Neuronal stem cell (in vitro differentiated cells): ENCODE measurements at regions not wholly inside any gene's neighbourhood (a gene's known extent, or its start where the extent isn't known, plus 50 kb on each side); places are given as distances from the start of the nearest gene placed in this dataset.

Experiments
- DNase-seq: peaks from one replicate; pipeline ENCODE4 v3.0.0-alpha.2; 2013; ENCODE audit warnings: low spot score
- H2AFZ ChIP-seq: one replicate; pipeline ENCODE4 v1.6.1; 2013; ENCODE audit warnings: mild to moderate bottlenecking, low read length, inconsistent platforms
- H2AK5ac ChIP-seq: 2 replicates; pipeline ENCODE4 v1.6.1; 2013; ENCODE audit warnings: low read depth, mild to moderate bottlenecking, inconsistent platforms, low read length, moderate library complexity, mixed read lengths
- H2BK120ac ChIP-seq: 2 replicates; pipeline ENCODE4 v1.6.1; 2013; ENCODE audit warnings: low read depth, mild to moderate bottlenecking, inconsistent platforms, low read length, moderate library complexity, mixed read lengths
- H2BK12ac ChIP-seq: one replicate; pipeline ENCODE4 v1.6.1; 2013; ENCODE audit warnings: low read length, inconsistent platforms
- H2BK15ac ChIP-seq: 2 replicates; pipeline ENCODE4 v1.6.1; 2013; ENCODE audit warnings: mild to moderate bottlenecking, low read length, inconsistent platforms, mixed read lengths
- H2BK5ac ChIP-seq: one replicate; pipeline ENCODE4 v1.6.1; 2013; ENCODE audit warnings: inconsistent platforms, mild to moderate bottlenecking, low read length, moderate library complexity
- H3K14ac ChIP-seq: one replicate; pipeline ENCODE4 v1.6.1; 2013; ENCODE audit warnings: low read length, inconsistent platforms
- H3K18ac ChIP-seq: 2 replicates; pipeline ENCODE4 v1.6.1; 2013; ENCODE audit warnings: low read length, inconsistent platforms
- H3K23ac ChIP-seq: 2 replicates; pipeline ENCODE4 v1.6.1; 2013; ENCODE audit warnings: low read depth, mild to moderate bottlenecking, mixed read lengths, low read length, inconsistent platforms; ENCODE audit not compliant: poor library complexity
- H3K27ac ChIP-seq: replicated peaks from 3 replicates; pipeline ENCODE4 v1.5.1; 2013; ENCODE audit warnings: low read length, inconsistent platforms
- H3K27me3 ChIP-seq, 3 experiments: 2 replicates each; pipeline ENCODE4 v1.6.1; 2013; ENCODE audit warnings: low read length in 3 of 3, mild to moderate bottlenecking in 2 of 3, inconsistent platforms in 1 of 3, low read depth in 1 of 3, mixed read lengths in 1 of 3, moderate library complexity in 1 of 3; ENCODE audit not compliant: control insufficient read depth in 3 of 3, insufficient read depth in 3 of 3
- H3K36me3 ChIP-seq, 2 donors: replicated peaks in 1 of 2; 2 replicates each; pipeline ENCODE4 v1.6.1; 2013; ENCODE audit warnings: low read length in 2 of 2; ENCODE audit not compliant: control insufficient read depth in 2 of 2, insufficient read depth in 2 of 2
- H3K4ac ChIP-seq: 2 replicates; pipeline ENCODE4 v1.6.1; 2013; ENCODE audit warnings: inconsistent platforms, mild to moderate bottlenecking, low read length, moderate library complexity
- H3K4me1 ChIP-seq, 2 donors: 1 replicate in 1 of 2; 2 replicates in 1 of 2; pipeline ENCODE4 v1.6.1; 2013; ENCODE audit warnings: low read length in 2 of 2, low read depth in 1 of 2; ENCODE audit not compliant: control insufficient read depth in 2 of 2, insufficient read depth in 1 of 2
- H3K4me2 ChIP-seq: one replicate; pipeline ENCODE4 v1.6.1; 2013; ENCODE audit warnings: mild to moderate bottlenecking, low read length, inconsistent platforms; ENCODE audit not compliant: insufficient read depth, poor library complexity, severe bottlenecking
- H3K4me3 ChIP-seq, 2 donors: 2 replicates each; pipeline ENCODE4 v1.5.1; 2013; ENCODE audit warnings: low read length in 2 of 2, mild to moderate bottlenecking in 2 of 2, inconsistent platforms in 1 of 2, moderate library complexity in 1 of 2
- H3K79me1 ChIP-seq: one replicate; pipeline ENCODE4 v1.6.1; 2013; ENCODE audit warnings: low read depth, mild to moderate bottlenecking, inconsistent platforms, low read length, moderate library complexity
- H3K9ac ChIP-seq: one replicate; pipeline ENCODE4 v1.6.1; 2013; ENCODE audit warnings: mild to moderate bottlenecking, low read depth, low read length, inconsistent platforms; ENCODE audit not compliant: poor library complexity
- H3K9me3 ChIP-seq, 2 donors: replicated peaks in 1 of 2; 2 replicates each; pipeline versions ENCODE3 to v1.6.1; 2013; ENCODE audit warnings: low read length in 2 of 2, mild to moderate bottlenecking in 2 of 2, inconsistent platforms in 1 of 2, low read depth in 1 of 2, mixed read lengths in 1 of 2, moderate library complexity in 1 of 2; ENCODE audit not compliant: control insufficient read depth in 2 of 2, insufficient read depth in 1 of 2
- H4K8ac ChIP-seq: one replicate; pipeline ENCODE4 v1.6.1; 2013; ENCODE audit warnings: low read depth, mild to moderate bottlenecking, inconsistent platforms, low read length, moderate library complexity
- H4K91ac ChIP-seq: one replicate; pipeline ENCODE4 v1.6.1; 2013; ENCODE audit warnings: low read length, low read depth, mild to moderate bottlenecking, inconsistent platforms; ENCODE audit not compliant: poor library complexity
- WGBS, 2 donors: extraction: QIAGEN DNeasy Blood & Tissue Kit; methylation state at CpG; one replicate each; pipeline ENCODE4 v1.1.7; 2013; ENCODE audit warnings: missing lambda C conversion rate in 2 of 2, mixed read lengths in 1 of 2; ENCODE audit not compliant: insufficient read length in 2 of 2, insufficient replicate concordance in 1 of 2; ENCODE audit errors: extremely low coverage in 2 of 2; 5-methylcytosine and 5-hydroxymethylcytosine counted together

GRCh38 chr5:104538734-104539133 is 976.1 kb upstream of the NUDT12 start:
- no CpG with 5 or more reads among the region's 6 CpGs for WGBS, 2 donors
- no peak overlapping the region for H2BK15ac ChIP-seq

DNA sequence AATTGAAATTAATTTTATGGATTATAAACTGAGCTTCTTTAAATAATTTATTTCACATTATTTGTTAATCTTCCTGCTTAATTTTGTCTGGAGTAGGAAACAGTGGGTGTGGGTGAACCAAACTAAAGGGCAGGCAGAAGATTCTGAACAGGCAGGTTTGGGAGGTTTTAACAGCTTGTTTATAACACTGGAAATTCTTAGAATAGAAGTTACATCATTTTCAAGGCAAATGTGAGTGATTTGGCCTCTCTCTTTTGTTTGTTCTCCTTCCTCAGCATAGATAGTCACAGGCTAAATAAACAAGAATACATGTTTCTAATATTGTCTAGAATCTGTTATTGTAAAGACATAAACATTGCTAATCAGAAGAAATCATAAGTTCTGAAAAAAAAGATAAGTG is 970.9 kb upstream of the NUDT12 start:
- H3K27ac ChIP-seq: no peak overlapping the region
- H3K4me1 ChIP-seq: no peaks in the 10 kb centered on the region
- no peak overlapping the region for H3K18ac ChIP-seq
- no peak overlapping the region for H3K23ac ChIP-seq
- H4K91ac ChIP-seq: no peak overlapping the region
- H3K4ac ChIP-seq: no peak overlapping the region
- DNase-seq: no peak
- H3K9ac ChIP-seq: no peak overlapping the region
- H3K4me3 ChIP-seq: no peak overlapping the region
- H3K4me2 ChIP-seq: no peak overlapping the region
- H4K8ac ChIP-seq: no peak overlapping the region
- H2BK12ac ChIP-seq: no peak overlapping the region
- no peaks in the 10 kb centered on the region for H3K27me3 ChIP-seq
- H3K9me3 ChIP-seq: no peaks in the 10 kb centered on the region
- H2AFZ ChIP-seq: no peak overlapping the region
- H2BK15ac ChIP-seq: no peak overlapping the region
- H2AK5ac ChIP-seq: no peak overlapping the region
- no peaks in the 10 kb centered on the region for H3K79me1 ChIP-seq
- no peak overlapping the region for H2BK5ac ChIP-seq
- H3K14ac ChIP-seq: no peak overlapping the region
- no peaks in the 10 kb centered on the region for H3K36me3 ChIP-seq
- H2BK120ac ChIP-seq: no peak overlapping the region

More at GRCh38 chr5:104538734-104539133, 976.1 kb upstream of the NUDT12 start:
- no peak overlapping the region for H2BK12ac ChIP-seq
- no peak overlapping the region for H3K23ac ChIP-seq
- no peak for DNase-seq
- no peak overlapping the region for H3K18ac ChIP-seq
- H3K9me3 ChIP-seq: no peaks in the 10 kb centered on the region
- H3K27ac ChIP-seq: no peak overlapping the region
- H3K27me3 ChIP-seq: no peaks in the 10 kb centered on the region
- no peak overlapping the region for H3K9ac ChIP-seq
- H3K36me3 ChIP-seq: no peaks in the 10 kb centered on the region
- H3K14ac ChIP-seq: no peak overlapping the region
- no peak overlapping the region for H4K8ac ChIP-seq
- no peaks in the 10 kb centered on the region for H3K4me1 ChIP-seq
- no peak overlapping the region for H2BK5ac ChIP-seq
- no peak overlapping the region for H3K4me3 ChIP-seq
- H3K79me1 ChIP-seq: no peaks in the 10 kb centered on the region
- no peak overlapping the region for H3K4ac ChIP-seq
- H4K91ac ChIP-seq: no peak overlapping the region
- H2AFZ ChIP-seq: no peak overlapping the region
- H3K4me2 ChIP-seq: no peak overlapping the region
- H2AK5ac ChIP-seq: no peak overlapping the region
- no peak overlapping the region for H2BK120ac ChIP-seq

DNA sequence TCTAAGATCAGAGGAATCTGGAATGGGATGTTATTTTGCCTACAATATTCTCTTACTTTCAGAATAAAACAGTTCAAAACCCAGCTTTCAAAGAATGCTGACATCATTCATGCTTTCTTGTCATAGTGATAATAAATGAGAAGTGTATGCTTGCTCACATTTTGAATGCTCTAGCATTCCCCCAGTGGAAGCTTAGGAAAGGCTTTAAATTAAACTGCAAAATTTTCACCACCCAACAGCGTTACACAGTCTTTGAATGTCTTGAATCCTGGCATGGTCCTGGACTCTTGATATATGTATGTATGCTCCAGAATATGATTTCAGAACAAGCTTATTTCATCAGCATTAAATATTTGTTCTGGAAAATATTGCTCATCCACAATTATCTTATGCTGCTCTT is 964.3 kb upstream of the NUDT12 start:
- no peak overlapping the region for H3K4me3 ChIP-seq
- no peak overlapping the region for H2AK5ac ChIP-seq
- H2BK12ac ChIP-seq: no peak overlapping the region
- no CpG with 5 or more reads among the region's 1 CpG for WGBS, 2 donors
- H3K27me3 ChIP-seq: no peaks in the 10 kb centered on the region
- no peaks in the 10 kb centered on the region for H3K79me1 ChIP-seq
- no peaks in the 10 kb centered on the region for H3K36me3 ChIP-seq
- no peak overlapping the region for H3K27ac ChIP-seq
- H3K4ac ChIP-seq: no peak overlapping the region
- H3K9me3 ChIP-seq: no peaks in the 10 kb centered on the region
- H3K4me2 ChIP-seq: no peak overlapping the region
- no peak overlapping the region for H3K23ac ChIP-seq
- H3K18ac ChIP-seq: no peak overlapping the region
- no peak overlapping the region for H3K14ac ChIP-seq
- no peak overlapping the region for H2BK15ac ChIP-seq
- H4K8ac ChIP-seq: no peak overlapping the region
- no peaks in the 10 kb centered on the region for H3K4me1 ChIP-seq
- no peak overlapping the region for H4K91ac ChIP-seq
- no peak overlapping the region for H2AFZ ChIP-seq
- H2BK120ac ChIP-seq: no peak overlapping the region
- no peak overlapping the region for H2BK5ac ChIP-seq
- DNase-seq: no peak
- no peak overlapping the region for H3K9ac ChIP-seq

GRCh38 chr5:104513640-104514072 is 951.1 kb upstream of the NUDT12 start:
- no peaks in the 10 kb centered on the region for H3K36me3 ChIP-seq
- H4K8ac ChIP-seq: no peak overlapping the region
- no peaks in the 10 kb centered on the region for H3K4me1 ChIP-seq
- no peak overlapping the region for H2AFZ ChIP-seq
- H3K4me2 ChIP-seq: no peak overlapping the region
- no peak overlapping the region for H3K9ac ChIP-seq
- H3K18ac ChIP-seq: no peak overlapping the region
- no peak overlapping the region for H3K27ac ChIP-seq
- no peaks in the 10 kb centered on the region for H3K79me1 ChIP-seq
- no peak overlapping the region for H2BK12ac ChIP-seq
- H4K91ac ChIP-seq: no peak overlapping the region
- H3K23ac ChIP-seq: no peak overlapping the region
- H2BK15ac ChIP-seq: no peak overlapping the region
- H2AK5ac ChIP-seq: no peak overlapping the region
- no peak overlapping the region for H2BK5ac ChIP-seq
- no peak overlapping the region for H2BK120ac ChIP-seq
- H3K9me3 ChIP-seq: no peaks in the 10 kb centered on the region
- H3K14ac ChIP-seq: no peak overlapping the region
- no peak overlapping the region for H3K4ac ChIP-seq
- H3K4me3 ChIP-seq: no peak overlapping the region
- no peak for DNase-seq
- H3K27me3 ChIP-seq: no peaks in the 10 kb centered on the region
